H1 (cell line): ENCODE measurements at regions not wholly inside any gene's neighbourhood (a gene's known extent, or its start where the extent isn't known, plus 50 kb on each side); places are given as distances from the start of the nearest gene placed in this dataset.
A peak's percentile ranks its signal among the peaks of the same experiment; 100 is the strongest.

Experiments
- ATF2 ChIP-seq: IDR thresholded peaks from 2 replicates; pipeline ENCODE4 v1.6.1; 2012; ENCODE audit warnings: low read length, inconsistent platforms
- CBX5 ChIP-seq: fragments of 300-800, 300-1000 bp; sonication (generic); IDR thresholded peaks from 2 replicates; pipeline ENCODE4 v1.7.1; 2016; ENCODE audit warnings: antibody characterized with exemption, low read length, low read depth
- CBX8 ChIP-seq: fragments of 300-800, 300-1000 bp; sonication (generic); IDR thresholded peaks from 2 replicates; pipeline ENCODE4 v1.7.1; 2016; ENCODE audit warnings: low read depth, low read length, borderline replicate concordance
- CEBPB ChIP-seq: IDR thresholded peaks from 2 replicates; pipeline ENCODE4 v1.6.1; 2012; ENCODE audit warnings: low read depth, low read length
- CHD1 ChIP-seq: IDR thresholded peaks from 2 replicates; pipeline ENCODE4 v1.6.1; 2012; ENCODE audit warnings: low read depth, low read length, improper control_type of control experiment
- CHD2 ChIP-seq: IDR thresholded peaks from 2 replicates; pipeline ENCODE4 v1.6.1; 2012; ENCODE audit warnings: low read length, improper control_type of control experiment
- CREB1 ChIP-seq: IDR thresholded peaks from 2 replicates; pipeline ENCODE4 v1.6.1; 2012; ENCODE audit warnings: inconsistent platforms
- E2F6 ChIP-seq: IDR thresholded peaks from 2 replicates; pipeline ENCODE4 v1.6.1; 2012; ENCODE audit warnings: inconsistent platforms
- GTF2F1 ChIP-seq: IDR thresholded peaks from 2 replicates; pipeline ENCODE4 v1.6.1; 2012; ENCODE audit warnings: low read depth, low read length, improper control_type of control experiment, borderline replicate concordance
- HDAC2 ChIP-seq, 2 experiments: fragments of 300-600 bp in 1 of 2; sonication (generic) in 1 of 2; IDR thresholded peaks; 2 replicates each; pipeline ENCODE4 v1.6.1; 2011 to 2012; ENCODE audit warnings: low read depth in 2 of 2, low read length in 2 of 2, mild to moderate bottlenecking in 2 of 2, moderate library complexity in 2 of 2, borderline replicate concordance in 1 of 2, inconsistent platforms in 1 of 2
- HDAC6 ChIP-seq: IDR thresholded peaks from one replicate; pipeline ENCODE4 v1.7.1; 2012; ENCODE audit warnings: low read depth, mild to moderate bottlenecking, inconsistent platforms, low read length, moderate library complexity
- KDM4A ChIP-seq: IDR thresholded peaks from one replicate; pipeline ENCODE4 v1.7.1; 2012; ENCODE audit warnings: low read depth, mild to moderate bottlenecking, moderate library complexity, low read length, inconsistent platforms; ENCODE audit not compliant: severe bottlenecking
- MAX ChIP-seq: IDR thresholded peaks from 2 replicates; pipeline ENCODE4 v1.6.1; 2012; ENCODE audit warnings: inconsistent platforms
- PHF8 ChIP-seq: fragments of 200-600 bp; sonication (generic); conservative IDR thresholded peaks from 2 replicates; pipeline ENCODE4 v1.7.1; 2012; ENCODE audit warnings: low read depth, mild to moderate bottlenecking, inconsistent platforms, low read length, moderate library complexity
- RAD21 ChIP-seq, 2 experiments: IDR thresholded peaks in 1 of 2; conservative IDR thresholded peaks in 1 of 2; 2 replicates each; pipeline ENCODE4 v1.6.1; 2011; ENCODE audit warnings: low read depth in 2 of 2, low read length in 2 of 2, improper control_type of control experiment in 1 of 2, inconsistent platforms in 1 of 2, mild to moderate bottlenecking in 1 of 2, moderate library complexity in 1 of 2
- RBBP5 ChIP-seq: IDR thresholded peaks from 2 replicates; pipeline ENCODE4 v1.7.1; 2012; ENCODE audit warnings: low read depth, mild to moderate bottlenecking, inconsistent platforms, low read length, moderate library complexity, borderline replicate concordance
- SIN3A ChIP-seq, 2 experiments: IDR thresholded peaks in 1 of 2; conservative IDR thresholded peaks in 1 of 2; 2 replicates each; pipeline ENCODE4 v1.6.1; 2011 to 2012; ENCODE audit warnings: low read length in 2 of 2, improper control_type of control experiment in 1 of 2, low read depth in 1 of 2, mild to moderate bottlenecking in 1 of 2
- SIX5 ChIP-seq: IDR thresholded peaks from 2 replicates; pipeline ENCODE4 v1.6.1; 2011; ENCODE audit warnings: mild to moderate bottlenecking, low read depth, low read length
- SP4 ChIP-seq: IDR thresholded peaks from 2 replicates; pipeline ENCODE4 v1.6.1; 2012; ENCODE audit warnings: low read length, inconsistent platforms
- USF2 ChIP-seq: IDR thresholded peaks from 2 replicates; pipeline ENCODE4 v1.6.1; 2011; ENCODE audit warnings: low read length, improper control_type of control experiment
- ZNF274 ChIP-seq: IDR thresholded peaks from 2 replicates; pipeline ENCODE4 v1.7.0; 2012; ENCODE audit warnings: low read length, borderline replicate concordance; ENCODE audit errors: extremely low read depth

- no peak for TF ChIP-seq ATF2
- TF ChIP-seq RBBP5: no peak
- no peak for TF ChIP-seq GTF2F1
- no peak for TF ChIP-seq HDAC6
- peak; percentile 95 for TF ChIP-seq MAX
- no peak for TF ChIP-seq PHF8
- TF ChIP-seq SIN3A (conservative IDR thresholded peaks at IDR 0.05 in 1 of 2, IDR thresholded peaks at IDR 0.05 in 1 of 2; ENCODE audit: low read depth in 1 of 2, low read length in 2 of 2): peak; percentile 85 to 90; a peak in 3 of 4 replicates
- TF ChIP-seq SIX5: no peak
- no peak for TF ChIP-seq HDAC2 (IDR thresholded peaks at IDR 0.05; ENCODE audit: borderline replicate concordance in 1 of 2, low read depth in 2 of 2, low read length in 2 of 2)
- TF ChIP-seq CHD2: peak; percentile 18; the same call in 1 of the 2 replicates
- peak; percentile 97 for TF ChIP-seq E2F6
- no peak for TF ChIP-seq ZNF274
- no peak for TF ChIP-seq SP4
- TF ChIP-seq CBX8: no peak
- TF ChIP-seq CREB1: no peak
- no peak for TF ChIP-seq CEBPB
- no peak for TF ChIP-seq KDM4A
- TF ChIP-seq USF2: no peak
- TF ChIP-seq CHD1: no peak
- 0 out of 4 replicates have a peak, but pooled peaks of 1 of the 2 experiments have one; percentile 13 for TF ChIP-seq RAD21 (IDR thresholded peaks at IDR 0.05 in 1 of 2, conservative IDR thresholded peaks at IDR 0.05 in 1 of 2; ENCODE audit: low read depth in 2 of 2, low read length in 2 of 2)
- no peak for TF ChIP-seq CBX5
Observed at GRCh38 chr10:101285519-101286070, 56.3 kb upstream of the LBX1 start (continued).
